Type B pancreatic cell (in vitro differentiated cells): ENCODE measurements at regions not wholly inside any gene's neighbourhood (a gene's known extent, or its start where the extent isn't known, plus 50 kb on each side); places are given as distances from the start of the nearest gene placed in this dataset.

ENCODE experiments used
- DNase-seq: peaks from one replicate; pipeline ENCODE4 v3.0.0; 2021; ENCODE audit warnings: mixed read lengths; ENCODE audit not compliant: unreplicated experiment; ENCODE audit errors: extremely low spot score
- H3K27ac Mint-ChIP-seq: 2 replicates; pipeline ENCODE4 v1.8.0; 2021; ENCODE audit warnings: mild to moderate bottlenecking, mixed read lengths
- H3K27me3 Mint-ChIP-seq: 2 replicates; pipeline ENCODE4 v1.8.0; 2021; ENCODE audit warnings: mixed read lengths
- H3K36me3 Mint-ChIP-seq: 2 replicates; pipeline ENCODE4 v1.8.0; 2021; ENCODE audit warnings: mixed read lengths
- H3K4me1 Mint-ChIP-seq: one replicate; pipeline ENCODE4 v1.8.0; 2021; ENCODE audit warnings: mixed read lengths; ENCODE audit not compliant: unreplicated experiment
- H3K4me3 Mint-ChIP-seq: 2 replicates; pipeline ENCODE4 v1.8.0; 2021; ENCODE audit warnings: mild to moderate bottlenecking, mixed read lengths
- H3K9me3 Mint-ChIP-seq: 2 replicates; pipeline ENCODE4 v1.8.0; 2021; ENCODE audit warnings: mixed read lengths
- TF ChIP-seq, protein P1 (sequence below): fragments of 200-600 bp; sonication (generic); conservative IDR thresholded peaks from 2 replicates; pipeline ENCODE4 v1.5.0; 2021; ENCODE audit warnings: antibody characterized with exemption, mild to moderate bottlenecking

DNA sequence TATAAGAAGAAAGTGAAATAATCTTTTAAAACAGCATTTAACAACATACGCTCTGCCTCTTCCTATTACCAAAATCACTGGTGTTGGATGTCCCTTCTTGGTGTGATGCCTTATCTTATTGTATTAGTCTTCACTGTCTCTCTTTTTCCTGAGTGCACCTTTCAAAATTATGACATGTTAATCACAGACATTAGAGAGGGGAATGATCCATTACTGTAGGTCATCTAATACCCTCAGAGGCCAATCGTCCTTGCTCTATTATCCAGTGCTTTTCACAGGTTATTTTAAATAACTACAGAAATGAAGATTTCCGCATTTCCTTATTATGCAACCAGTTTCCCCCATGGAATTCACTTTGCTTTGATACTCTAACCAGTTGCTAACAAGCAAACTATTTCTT lies 1292.7 kb downstream of the MAT2B start:
- H3K27ac Mint-ChIP-seq: no peak overlapping the region
- peaks cover 6% of the 10 kb centered on the region for H3K36me3 Mint-ChIP-seq

DNA sequence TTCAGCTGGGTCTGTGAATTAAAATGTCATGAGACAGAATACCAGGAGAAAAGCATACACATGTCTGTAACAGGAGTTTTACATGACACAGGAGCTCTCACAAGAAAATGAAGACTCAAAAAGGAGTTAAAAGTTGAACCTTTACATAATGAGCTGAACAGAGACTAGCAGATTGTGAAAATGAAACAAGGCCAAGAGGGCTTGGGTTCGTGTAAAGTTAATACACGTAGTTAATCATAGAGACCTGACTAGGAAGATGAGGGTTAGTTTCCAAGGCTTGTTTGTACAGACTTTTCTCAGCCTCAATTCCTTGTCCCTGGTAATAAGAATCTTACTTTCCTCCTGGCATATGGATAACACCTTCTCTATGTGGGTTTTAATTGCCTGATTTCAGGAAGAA lies 1294.0 kb downstream of the MAT2B start:
- H3K9me3 Mint-ChIP-seq: peaks cover 16% of the 10 kb centered on the region
- TF ChIP-seq, protein P1, sequence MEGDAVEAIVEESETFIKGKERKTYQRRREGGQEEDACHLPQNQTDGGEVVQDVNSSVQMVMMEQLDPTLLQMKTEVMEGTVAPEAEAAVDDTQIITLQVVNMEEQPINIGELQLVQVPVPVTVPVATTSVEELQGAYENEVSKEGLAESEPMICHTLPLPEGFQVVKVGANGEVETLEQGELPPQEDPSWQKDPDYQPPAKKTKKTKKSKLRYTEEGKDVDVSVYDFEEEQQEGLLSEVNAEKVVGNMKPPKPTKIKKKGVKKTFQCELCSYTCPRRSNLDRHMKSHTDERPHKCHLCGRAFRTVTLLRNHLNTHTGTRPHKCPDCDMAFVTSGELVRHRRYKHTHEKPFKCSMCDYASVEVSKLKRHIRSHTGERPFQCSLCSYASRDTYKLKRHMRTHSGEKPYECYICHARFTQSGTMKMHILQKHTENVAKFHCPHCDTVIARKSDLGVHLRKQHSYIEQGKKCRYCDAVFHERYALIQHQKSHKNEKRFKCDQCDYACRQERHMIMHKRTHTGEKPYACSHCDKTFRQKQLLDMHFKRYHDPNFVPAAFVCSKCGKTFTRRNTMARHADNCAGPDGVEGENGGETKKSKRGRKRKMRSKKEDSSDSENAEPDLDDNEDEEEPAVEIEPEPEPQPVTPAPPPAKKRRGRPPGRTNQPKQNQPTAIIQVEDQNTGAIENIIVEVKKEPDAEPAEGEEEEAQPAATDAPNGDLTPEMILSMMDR: no peak
- H3K4me1 Mint-ChIP-seq: no peaks in the 10 kb centered on the region
- peaks cover 6% of the 10 kb centered on the region for H3K36me3 Mint-ChIP-seq
- H3K27me3 Mint-ChIP-seq: no peaks in the 10 kb centered on the region
- no peak for DNase-seq
- H3K4me3 Mint-ChIP-seq: no peak overlapping the region
- no peak overlapping the region for H3K27ac Mint-ChIP-seq

More for the DNA sequence above, 1292.7 kb downstream of the MAT2B start:
- Mint-ChIP-seq H3K27me3 (no peaks in the 10 kb centered on the region), H3K4me3 (no peak overlapping the region), H3K4me1 (no peaks in the 10 kb centered on the region), H3K9me3 (peaks cover 16% of the 10 kb centered on the region)
- DNase-seq: no peak
- TF ChIP-seq, protein P1: no peak

- no peak overlapping the region for H3K4me3 Mint-ChIP-seq
- no peaks in the 10 kb centered on the region for H3K4me1 Mint-ChIP-seq
- no peaks in the 10 kb centered on the region for H3K27me3 Mint-ChIP-seq
- H3K27ac Mint-ChIP-seq: no peak overlapping the region
- peaks cover 16% of the 10 kb centered on the region for H3K9me3 Mint-ChIP-seq
- TF ChIP-seq, protein P1: no peak
- peaks cover 6% of the 10 kb centered on the region for H3K36me3 Mint-ChIP-seq
- DNase-seq: no peak
Observed at GRCh38 chr5:164801910-164802309, 1296.5 kb downstream of the MAT2B start.

- H3K36me3 Mint-ChIP-seq: no peaks in the 10 kb centered on the region
- DNase-seq: no peak
- no peaks in the 10 kb centered on the region for H3K9me3 Mint-ChIP-seq
- no peak overlapping the region for H3K4me3 Mint-ChIP-seq
- no peaks in the 10 kb centered on the region for H3K27me3 Mint-ChIP-seq
- H3K4me1 Mint-ChIP-seq: no peaks in the 10 kb centered on the region
- H3K27ac Mint-ChIP-seq: no peak overlapping the region
- TF ChIP-seq, protein P1: no peak
Observed at GRCh38 chr5:164809821-164810220, 1304.4 kb downstream of the MAT2B start.

- H3K36me3 Mint-ChIP-seq: no peaks in the 10 kb centered on the region
- no peaks in the 10 kb centered on the region for H3K27me3 Mint-ChIP-seq
- TF ChIP-seq, protein P1: no peak
- no peaks in the 10 kb centered on the region for H3K4me1 Mint-ChIP-seq
- H3K4me3 Mint-ChIP-seq: no peak overlapping the region
- H3K9me3 Mint-ChIP-seq: no peaks in the 10 kb centered on the region
- no peak overlapping the region for H3K27ac Mint-ChIP-seq
- no peak for DNase-seq
Observed at GRCh38 chr5:164818445-164818844, 1313.0 kb downstream of the MAT2B start.

DNA sequence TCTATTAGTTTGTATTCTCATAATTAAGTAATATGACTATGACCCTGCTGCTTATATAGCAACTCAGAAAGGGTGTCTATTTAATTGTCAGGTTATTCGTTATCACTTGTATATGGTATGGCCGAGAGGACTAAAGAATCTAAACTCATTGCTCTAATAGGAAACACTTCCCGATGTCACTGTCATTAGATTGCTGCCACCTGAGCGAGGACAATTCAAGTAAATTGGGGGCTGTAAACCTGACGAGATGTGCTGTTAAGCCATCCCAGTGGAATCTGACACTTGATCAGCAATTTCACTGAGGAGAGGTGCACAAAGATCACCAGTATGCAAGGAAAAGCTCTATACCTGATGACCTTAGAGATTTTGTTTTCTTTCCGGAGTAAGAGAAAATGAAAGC lies 1319.3 kb downstream of the MAT2B start:
- TF ChIP-seq, protein P1: no peak
- H3K4me1 Mint-ChIP-seq: no peaks in the 10 kb centered on the region
- peaks cover 1% of the 10 kb centered on the region for H3K9me3 Mint-ChIP-seq
- no peak overlapping the region for H3K27ac Mint-ChIP-seq
- DNase-seq: no peak
- peaks cover 3% of the 10 kb centered on the region for H3K27me3 Mint-ChIP-seq
- no peaks in the 10 kb centered on the region for H3K36me3 Mint-ChIP-seq
- no peak overlapping the region for H3K4me3 Mint-ChIP-seq
